ENCODE measurements at regions not wholly inside any gene's neighbourhood (a gene's known extent, or its start where the extent isn't known, plus 50 kb on each side); places are given as distances from the start of the nearest gene placed in this dataset.

DNA sequence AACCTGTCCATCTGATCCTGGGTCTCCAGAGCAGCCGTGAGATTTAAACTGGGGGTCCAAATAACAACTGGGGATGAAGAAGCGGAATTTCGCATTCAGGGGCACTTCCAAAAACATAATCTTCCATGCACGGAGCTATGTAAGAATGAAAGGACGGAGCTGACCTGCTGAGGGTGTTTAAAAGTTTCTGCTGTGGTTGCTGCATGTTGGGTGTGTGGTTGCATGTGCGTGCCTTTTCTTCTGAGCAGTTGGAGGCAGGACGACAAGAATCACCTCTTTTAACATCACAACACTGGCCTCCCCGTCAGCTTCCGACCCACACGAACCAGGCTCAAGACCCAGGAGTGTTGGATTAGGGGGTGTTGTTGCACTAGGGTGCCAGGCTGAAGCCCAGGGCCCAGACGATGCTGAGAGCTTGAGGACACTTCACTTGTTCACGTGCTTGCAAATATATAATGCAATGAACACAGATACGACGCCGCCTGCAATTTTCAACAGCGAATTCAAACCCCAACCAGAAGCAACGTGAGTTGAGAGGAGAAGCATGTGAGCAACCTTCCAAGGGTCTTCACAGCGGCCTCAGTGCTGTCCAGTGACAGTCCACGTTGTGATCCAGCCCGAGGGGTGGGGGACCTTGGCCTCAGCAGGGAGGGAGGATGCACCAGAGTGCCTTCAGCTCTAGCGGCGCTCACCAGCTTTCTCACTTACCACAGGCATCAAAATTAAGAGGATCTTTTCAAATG, 76.0 kb upstream of the SALL3 start:
- no peak for DNase-seq (ENCODE audit: low read depth)

DNA sequence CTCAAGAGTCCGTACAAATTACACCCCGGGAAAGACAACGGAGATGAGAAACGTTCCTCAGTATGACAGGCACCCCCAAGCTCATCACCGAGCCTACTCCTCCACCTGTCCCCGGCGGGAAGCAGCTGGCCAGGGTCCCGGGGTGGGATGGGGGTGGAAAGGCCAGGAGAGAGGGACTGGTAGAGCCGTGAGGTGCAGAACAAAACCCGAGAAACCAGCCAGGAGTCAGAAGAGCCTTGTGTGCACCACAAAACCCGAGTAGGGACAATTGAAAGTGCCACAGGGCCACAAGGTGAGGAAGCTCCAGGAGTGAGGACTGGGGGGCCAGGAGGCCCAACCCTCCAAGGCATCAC, 75.5 kb upstream of the SALL3 start:
- DNase-seq (ENCODE audit: low read depth) = no peak

DNA sequence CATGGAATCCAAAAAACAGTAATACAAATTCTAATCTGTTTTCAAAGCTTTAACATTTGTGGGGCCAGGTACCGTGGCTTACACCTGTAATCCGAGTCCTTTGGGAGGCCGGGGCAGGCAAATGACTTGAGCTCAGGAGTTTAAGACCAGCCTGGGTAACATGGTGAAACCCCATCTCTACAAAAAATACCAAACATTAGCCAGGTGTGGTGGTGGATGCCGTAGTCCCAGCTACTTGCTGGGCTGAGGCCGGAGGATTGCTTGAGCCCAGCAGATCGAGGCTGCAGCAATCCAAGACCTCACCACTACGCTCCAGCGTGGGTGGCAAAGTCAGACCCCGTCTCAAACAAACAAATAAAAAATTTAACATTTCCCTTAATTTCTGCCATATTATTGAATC, 74.3 kb upstream of the SALL3 start:
- no peak for DNase-seq (ENCODE audit: low read depth)

DNA sequence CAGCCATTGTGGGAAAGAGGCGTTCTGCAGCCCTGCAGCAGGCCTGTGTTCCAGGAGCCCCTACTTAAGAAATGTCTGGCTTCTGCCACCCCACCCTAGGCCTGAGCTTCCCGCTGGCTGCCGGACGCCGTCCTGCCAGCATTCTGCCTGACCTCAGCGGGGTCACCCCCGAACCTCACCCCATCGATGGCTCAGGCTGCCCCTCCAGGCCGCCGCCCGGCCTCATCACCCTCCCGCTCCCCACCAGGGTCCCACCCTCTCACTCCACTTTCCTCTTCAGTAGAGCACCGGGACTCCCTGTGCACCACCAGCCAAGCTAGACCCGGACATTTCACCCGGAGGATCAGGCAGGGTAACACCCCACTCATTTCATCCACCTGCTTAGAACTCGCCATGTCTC, 73.6 kb upstream of the SALL3 start:
- DNase-seq (ENCODE audit: low read depth) = no peak

DNA sequence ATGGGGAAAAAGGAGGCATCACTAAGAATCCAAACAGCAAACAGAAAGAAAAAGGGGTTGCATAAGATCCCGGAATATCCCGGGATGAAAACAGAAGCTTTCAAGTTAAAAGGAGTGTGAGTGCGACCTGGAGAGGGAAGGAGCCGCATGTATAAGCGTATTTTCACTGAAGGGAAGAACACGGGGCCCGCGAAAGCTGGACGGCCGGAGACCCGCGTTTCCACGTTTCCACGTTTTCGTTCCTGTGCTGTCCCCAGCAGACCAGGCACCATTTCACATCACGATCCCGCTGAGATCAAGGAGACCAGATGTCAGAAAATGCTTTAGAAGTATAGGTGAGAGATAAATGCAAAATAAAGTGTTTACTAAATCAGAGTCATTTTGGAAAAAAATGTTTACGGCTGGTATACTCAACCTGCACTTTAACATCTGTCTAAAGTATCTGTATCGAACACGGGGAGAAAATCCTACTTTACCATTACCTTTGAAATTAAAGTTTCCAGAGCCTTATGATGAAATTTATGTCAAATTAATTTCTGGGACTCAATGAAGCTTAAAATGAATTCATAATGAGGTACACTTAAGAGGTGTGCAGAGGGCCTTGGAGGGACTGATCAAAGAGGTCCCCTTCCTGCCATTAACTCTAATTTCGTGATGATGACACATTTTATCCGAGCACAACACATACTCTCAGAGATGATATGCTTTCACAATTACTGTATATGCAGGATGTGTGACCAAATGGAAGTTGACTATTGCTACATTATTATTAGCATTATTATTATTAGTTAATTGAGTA, 71.0 kb upstream of the SALL3 start:
- no peak for DNase-seq (ENCODE audit: low read depth)

DNA sequence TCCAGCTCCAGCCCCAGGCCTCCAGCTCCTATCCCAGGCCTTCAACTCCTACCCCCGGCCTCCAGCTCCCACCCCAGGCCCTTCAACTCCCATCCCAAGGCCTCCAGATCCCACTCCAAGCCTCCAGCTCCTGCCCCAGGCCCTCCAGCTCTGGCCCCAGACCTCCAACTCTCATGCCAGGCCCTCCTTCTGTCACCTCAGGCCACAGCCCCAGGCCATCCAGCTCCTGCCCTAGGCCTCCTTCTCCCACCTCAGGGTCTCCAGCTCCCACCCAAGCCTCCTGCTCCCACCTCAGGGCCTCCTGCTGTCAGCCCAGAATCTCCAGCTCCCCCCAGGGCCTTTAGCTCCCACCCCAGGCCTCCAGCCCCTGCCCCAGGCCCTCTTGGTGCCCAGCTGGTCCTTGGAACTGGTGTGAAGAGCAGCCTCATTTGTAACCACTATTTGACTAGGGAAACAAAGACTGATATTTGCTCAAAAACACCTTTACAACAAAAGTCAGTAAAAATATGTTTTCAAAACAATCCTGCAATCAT, 67.8 kb upstream of the SALL3 start:
- DNase-seq (ENCODE audit: low read depth) = no peak

DNA sequence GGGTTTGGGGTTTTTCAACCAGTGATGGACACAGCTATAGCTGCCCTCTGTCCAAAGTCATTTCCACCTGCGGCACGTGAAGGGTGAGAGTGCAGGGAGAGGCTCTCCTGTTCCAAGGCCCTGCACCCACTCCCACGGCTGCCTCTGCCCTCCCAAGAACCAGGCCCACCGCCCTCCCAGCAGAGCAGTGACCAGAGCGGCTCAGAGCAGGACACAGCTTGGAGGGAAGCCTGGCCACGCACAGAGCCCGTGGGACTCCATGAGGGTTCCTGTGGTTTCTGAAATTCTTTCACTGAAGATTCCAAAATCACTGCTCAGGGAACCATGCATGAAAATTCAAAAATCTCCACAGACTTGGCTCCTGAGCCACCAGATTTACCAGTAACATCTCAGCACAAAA, 67.3 kb upstream of the SALL3 start:
- DNase-seq (ENCODE audit: low read depth) = no peak

DNA sequence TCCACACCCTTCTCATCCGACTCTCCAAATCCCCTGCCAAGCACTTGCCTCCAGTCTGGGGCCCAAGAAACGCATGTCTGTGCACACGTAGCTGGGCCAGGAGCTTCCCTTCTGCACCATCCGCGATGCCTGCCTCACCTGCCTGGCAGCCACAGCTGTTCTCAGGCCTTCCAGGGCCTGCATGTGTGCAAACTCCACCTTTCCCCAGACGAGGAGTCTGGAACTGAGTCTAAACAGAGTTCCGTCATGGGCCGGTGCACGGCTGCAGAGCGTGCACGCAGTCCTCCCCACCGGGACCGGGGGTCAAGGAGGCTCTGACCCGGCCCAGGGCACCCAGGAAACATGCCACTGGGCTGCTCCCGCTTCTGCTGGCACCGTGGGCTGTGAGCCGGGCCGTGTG, 66.8 kb upstream of the SALL3 start:
- no peak for DNase-seq (ENCODE audit: low read depth)

DNA sequence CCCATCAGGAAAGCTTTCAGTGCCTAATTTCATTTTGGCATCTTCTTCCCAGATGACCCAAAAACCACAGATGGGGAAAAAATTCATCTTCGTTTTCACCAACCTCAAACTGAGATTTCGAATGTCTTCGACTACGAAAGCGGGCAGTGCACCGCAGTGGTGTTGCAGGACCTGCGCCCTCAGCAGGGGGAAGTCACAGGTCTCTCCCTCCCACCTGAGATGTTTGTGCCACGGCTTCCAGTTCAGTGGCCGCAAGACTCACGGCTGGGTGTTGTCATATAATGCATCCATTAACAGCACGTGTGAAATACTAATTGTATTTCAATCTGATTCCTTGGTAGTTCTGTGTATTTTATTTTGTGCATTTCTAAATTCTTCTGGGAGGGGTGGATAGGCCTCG, 66.2 kb upstream of the SALL3 start:
- no peak for DNase-seq (ENCODE audit: low read depth)

DNA sequence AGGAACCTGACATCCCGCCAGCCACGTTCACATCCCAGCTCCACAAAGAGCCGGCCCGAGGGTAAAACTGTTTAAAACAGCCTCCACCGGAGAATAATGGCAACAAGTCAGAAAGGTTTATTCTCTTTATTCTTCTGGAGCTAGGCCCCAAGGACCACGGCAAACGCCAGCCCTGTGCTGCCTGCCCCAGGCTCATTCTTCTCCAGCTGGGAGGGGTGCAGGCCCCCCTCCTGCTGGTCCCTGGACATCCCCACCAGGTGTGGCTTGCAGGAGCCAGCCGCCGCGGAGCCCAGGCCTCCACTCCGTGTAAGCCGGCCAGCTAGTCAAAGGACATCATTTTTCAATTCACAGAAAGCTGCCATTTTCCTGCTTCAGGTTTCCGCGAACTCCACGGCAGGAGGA, 65.8 kb upstream of the SALL3 start:
- DNase-seq (ENCODE audit: low read depth) = no peak

DNA sequence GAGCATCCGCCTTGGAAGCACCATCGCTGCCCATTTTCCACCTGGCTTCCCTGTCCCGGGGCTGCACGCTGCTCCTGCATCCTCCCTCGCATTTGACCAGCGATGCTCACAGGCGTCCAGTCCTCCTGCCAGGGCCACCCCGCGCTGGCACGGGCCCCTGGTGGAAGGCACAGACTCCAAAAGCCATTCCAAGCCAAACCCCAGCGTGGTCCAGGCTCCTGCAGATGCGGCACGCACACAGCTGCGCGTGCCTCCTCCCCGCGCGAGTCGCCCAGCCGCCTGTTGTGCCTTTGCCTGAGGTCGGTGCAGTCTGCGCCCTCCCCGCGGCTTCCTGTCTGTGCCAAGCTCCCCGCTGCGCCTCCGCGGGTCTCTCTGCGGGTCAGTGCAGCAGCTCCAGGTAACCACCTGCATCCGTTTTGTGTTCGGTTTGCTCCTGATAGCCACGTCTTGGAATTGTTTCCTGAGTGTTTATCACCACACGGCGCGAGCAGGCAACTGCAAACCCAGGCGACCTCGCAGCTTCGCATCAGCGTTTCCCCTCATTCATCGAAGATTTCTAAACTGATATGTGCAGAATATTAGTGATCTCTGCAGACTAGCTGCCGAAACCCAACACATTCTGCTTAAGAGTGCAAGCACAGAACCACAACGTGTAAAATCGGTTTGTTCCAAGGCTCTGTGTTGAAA, 65.2 kb upstream of the SALL3 start:
- DNase-seq (ENCODE audit: low read depth) = no peak

DNA sequence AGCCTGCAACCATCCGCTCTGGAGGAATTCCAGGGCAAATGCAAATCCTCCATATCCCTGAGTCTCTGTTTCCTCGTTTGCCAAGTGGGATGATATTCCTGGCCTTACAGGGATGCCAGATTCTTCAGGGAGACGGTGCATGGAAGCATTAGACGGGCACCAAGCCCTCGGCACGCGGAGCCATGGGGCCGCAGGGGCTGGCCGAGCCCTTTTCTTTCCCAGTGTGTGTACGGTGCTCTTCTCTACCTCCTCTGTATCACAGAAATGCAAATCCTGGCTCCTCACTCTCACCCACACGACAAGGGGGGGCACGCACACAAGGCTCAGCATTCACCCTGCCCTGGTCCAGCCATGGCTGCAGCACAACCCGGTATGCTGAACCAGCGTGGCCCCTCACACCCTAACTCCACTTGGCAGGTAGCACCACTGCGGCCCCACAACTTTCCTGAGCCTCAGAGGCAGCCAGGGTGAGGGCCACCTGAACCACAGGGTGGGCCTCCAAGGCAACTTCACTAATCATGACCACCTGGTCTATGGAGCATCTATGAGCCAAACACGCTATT, 64.1 kb upstream of the SALL3 start:
- no peak for DNase-seq (ENCODE audit: low read depth)

DNA sequence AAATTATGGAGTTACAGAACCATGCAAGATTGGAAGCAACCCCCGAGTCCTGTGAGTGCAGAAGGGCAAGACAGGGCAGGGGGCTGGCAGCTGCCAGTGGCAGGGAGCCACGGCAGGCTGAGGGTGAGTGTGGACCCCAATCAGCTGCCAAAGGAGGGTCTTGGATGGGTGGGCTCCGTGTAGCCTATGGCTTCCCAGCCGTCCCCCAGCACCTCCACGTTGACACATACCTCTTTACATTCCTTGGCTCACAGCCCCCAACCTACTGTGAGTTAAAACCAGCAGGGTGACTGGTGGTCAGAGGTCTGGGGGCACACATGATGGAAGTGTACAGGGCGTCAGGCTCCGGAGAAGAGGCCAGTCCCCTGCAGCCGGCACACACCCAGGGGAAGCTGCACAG, 60.9 kb upstream of the SALL3 start:
- no peak for DNase-seq (ENCODE audit: low read depth)

DNA sequence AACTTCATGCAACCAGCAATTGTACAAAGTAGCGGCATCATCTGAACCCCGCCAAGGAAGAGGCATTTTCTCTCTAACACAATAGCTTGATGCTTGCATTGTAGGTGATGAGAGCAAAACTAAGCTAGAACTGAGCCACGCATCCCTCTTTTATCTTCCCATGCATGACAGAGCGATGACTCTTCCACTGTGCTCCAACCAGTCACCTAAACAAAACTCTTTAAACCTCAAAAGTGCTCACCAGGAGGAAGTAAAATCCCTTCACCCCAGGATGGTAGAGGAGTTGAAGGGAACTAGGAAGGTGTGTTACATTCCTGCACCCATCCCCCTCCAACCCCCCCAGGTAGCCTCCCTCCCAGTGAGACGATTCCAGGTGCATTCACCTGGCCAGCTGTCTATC, 59.7 kb upstream of the SALL3 start:
- no peak for DNase-seq (ENCODE audit: low read depth)

DNA sequence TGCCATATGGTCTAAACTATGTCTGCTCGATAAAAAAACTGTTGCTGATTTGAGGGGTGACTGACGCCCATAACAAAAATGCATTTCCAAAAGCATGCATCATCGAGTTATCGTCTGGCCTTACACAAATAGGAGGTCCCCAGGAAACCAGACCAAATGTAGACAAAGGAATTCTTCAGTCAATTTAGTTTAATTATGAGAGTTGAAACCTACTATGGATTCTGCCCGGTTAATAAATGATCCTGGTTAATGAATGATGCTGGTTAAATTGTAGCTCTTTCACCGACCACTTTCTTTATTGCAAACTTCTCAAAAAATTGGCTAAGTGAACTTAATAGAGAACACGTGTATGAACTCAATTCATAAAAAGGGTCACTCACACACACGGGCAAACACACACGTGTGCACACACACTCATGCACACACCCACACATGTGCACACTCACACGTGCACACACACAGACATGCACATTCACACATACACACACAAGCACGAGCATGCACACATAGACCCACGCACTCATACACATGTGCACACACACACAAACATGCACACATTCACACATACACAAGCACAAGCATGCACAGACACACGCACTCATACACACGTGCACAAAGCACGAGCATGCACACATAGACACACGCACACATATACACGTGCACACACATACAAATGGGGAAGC, 59.0 kb upstream of the SALL3 start:
- DNase-seq (ENCODE audit: low read depth) = no peak

DNA sequence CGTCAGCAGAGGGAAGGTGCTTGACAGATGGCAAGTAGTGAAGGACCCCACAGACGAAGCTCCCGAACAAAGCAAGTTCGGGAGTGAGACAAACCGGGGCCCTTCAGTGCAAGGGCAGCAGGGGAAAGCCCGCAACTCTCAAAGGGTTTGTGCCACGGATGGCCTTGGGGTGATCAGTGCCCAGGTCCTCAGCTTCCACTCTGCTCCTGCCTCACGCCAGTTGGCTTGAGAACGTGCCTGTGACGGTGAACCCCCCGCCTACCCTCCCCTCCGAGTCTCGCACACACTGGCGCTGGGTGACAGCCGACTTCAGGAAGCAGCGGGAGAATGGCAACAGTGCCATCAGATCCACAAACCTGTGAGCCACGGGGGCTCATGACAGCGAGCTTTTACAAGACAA, 56.8 kb upstream of the SALL3 start:
- no peak for DNase-seq (ENCODE audit: low read depth)

DNA sequence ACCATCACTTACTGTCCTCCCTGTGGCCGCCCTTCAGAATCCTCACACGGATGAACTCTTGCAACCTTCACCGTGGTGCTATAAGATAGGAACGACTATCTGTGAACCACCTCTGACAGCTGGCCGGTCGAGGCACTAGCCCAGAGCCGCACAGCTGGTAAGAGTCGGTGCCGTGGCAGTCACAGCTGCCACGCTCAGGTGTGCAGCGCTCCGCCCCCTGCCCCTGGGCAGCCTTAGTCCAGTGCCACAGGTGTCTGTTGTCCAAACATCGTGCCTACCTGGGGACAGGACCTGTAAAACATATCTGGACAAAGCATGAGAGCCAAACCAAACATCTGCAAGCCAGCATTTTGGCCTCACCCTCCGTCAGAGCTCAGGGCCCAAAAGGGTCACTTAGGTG, 55.3 kb upstream of the SALL3 start:
- no peak for DNase-seq (ENCODE audit: low read depth)

DNA sequence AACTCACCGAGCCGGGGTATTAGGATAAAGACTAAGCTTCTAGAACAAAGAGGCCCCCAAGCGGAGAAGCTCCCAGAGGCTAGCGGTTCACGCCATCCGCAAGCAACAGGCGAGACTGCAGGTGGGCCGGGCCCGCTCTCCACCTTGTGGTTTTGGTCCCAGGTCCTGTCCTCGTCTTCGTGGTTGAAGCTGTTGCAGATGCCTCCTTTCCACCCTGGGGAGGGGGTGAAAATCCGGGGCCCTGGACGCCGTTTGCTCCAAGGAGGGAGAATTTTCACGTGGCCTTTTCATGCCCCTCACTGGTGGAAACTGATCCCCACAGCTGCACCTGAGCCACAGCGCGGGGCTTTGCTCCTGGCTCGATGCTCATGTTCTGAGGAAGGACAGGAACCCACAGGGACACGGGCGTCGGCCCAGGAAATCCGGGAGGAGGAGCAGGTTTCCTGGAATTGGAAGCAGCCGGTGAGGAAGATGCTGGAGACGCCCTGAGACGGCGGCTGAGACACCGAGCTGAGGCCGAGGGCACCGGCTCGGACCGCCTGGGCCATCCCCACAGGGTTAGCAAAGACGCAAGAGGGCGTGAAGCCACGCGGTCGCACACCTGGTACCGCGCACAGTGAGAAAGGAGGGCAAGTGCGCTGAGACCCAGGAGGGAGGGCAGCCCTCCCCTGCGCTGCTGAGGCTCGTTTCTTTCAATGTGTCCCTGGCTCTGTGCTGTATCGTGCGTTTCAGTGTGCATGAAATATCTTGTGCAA, 54.7 kb upstream of the SALL3 start:
- no peak for DNase-seq (ENCODE audit: low read depth)

DNA sequence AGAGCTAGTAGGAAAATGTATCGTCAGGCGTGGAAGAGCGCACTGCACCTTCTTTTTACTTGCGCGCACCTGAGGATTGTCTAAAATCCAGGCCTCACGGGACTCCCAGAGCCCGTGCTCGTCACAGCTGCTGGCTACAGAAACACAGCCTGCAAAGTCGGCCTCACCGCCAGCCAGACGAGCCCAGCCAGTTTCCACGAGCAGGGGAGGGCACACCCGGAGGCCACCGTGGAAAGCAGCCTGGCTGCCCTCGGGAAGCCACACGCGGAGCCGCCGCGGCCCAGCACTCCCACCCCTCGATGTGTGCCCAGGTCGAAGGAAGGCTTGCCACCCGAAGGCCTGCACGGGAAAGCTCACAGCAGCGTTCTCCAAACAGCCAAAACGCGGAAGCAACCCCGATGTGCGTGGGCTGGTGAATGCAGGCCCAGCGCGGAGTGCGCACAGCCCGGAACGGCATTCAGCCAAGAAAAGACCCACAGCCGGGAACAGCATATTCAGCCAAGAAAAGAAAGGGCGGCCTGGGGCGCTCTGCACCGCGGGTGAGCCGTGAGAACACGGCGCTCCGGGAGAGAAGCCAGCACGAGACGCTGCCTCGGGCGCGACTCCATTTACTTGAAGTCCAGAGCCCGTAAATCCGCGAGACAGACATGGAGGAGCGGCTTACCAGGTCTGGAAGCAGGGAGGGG, 53.9 kb upstream of the SALL3 start:
- no peak for DNase-seq (ENCODE audit: low read depth)

DNA sequence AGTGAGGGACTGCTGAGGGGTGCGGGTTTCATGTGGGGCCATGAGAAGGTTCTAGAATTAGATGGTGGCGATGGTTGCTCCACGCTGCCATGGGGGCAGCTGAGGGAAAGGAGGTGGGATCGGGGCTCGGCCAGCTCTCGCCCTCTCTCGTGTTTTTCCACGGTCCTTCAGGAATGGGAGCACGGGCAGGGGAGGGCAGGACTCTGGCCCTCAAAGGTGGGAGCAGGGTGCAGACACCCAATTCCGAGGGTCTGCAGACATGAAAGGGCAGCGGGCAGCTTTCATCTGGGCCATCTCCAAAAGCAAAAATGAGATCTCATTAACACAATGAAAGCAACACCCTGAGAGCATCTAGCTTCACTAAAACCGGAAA, 53.4 kb upstream of the SALL3 start:
- no peak for DNase-seq (ENCODE audit: low read depth)

DNA sequence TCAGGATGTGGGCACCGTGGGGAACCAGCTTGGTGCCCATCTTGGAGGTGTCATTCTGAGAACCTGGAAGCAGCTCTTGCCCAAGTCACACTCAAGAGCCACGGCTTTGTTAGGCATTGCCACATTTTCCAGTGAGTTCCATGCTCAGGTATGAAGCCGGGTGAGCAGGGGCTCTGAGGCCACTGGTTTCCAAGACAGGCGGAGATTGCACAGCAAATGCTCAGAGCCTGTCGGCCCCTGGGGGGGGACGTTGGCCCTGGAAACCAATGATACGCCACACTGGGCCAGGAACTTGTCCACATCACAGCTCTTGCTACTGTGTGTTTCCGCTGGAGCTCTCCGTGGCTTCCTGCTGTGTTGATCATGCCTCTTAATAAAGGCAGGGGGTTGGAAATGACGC, 52.5 kb upstream of the SALL3 start:
- DNase-seq (ENCODE audit: low read depth) = no peak
